GM12873 (cell line): ENCODE measurements at regions not wholly inside any gene's neighbourhood (a gene's known extent, or its start where the extent isn't known, plus 50 kb on each side); places are given as distances from the start of the nearest gene placed in this dataset.

Experiments used
- TF ChIP-seq, protein P1 (sequence below): IDR thresholded peaks from 2 replicates; pipeline ENCODE4 v1.5.1; 2012; ENCODE audit warnings: low read depth, mild to moderate bottlenecking, moderate library complexity, low read length, control low read depth; ENCODE audit not compliant: insufficient read depth; ENCODE audit errors: missing control alignments

DNA sequence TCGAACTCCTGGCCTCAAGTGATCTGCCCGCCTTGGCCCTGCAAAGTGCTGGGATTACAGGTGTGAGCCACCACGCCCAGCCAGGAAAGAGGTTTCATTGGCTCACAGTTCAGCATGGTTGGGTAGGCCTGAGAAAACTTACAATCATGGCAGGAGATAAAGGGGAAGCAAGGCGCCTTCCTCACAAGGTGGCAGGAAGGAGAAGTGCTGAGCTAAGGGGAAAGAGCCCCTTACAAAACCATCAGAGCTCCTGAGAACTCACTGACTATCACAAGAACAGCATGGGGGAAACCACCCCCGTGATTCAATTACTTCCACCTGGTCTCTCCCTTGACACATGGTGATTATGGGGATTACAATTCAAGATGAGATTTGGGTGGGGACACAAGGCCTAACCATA is 411.7 kb upstream of the ZFHX3 start:
- TF ChIP-seq, protein P1, sequence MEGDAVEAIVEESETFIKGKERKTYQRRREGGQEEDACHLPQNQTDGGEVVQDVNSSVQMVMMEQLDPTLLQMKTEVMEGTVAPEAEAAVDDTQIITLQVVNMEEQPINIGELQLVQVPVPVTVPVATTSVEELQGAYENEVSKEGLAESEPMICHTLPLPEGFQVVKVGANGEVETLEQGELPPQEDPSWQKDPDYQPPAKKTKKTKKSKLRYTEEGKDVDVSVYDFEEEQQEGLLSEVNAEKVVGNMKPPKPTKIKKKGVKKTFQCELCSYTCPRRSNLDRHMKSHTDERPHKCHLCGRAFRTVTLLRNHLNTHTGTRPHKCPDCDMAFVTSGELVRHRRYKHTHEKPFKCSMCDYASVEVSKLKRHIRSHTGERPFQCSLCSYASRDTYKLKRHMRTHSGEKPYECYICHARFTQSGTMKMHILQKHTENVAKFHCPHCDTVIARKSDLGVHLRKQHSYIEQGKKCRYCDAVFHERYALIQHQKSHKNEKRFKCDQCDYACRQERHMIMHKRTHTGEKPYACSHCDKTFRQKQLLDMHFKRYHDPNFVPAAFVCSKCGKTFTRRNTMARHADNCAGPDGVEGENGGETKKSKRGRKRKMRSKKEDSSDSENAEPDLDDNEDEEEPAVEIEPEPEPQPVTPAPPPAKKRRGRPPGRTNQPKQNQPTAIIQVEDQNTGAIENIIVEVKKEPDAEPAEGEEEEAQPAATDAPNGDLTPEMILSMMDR, result no peak

DNA sequence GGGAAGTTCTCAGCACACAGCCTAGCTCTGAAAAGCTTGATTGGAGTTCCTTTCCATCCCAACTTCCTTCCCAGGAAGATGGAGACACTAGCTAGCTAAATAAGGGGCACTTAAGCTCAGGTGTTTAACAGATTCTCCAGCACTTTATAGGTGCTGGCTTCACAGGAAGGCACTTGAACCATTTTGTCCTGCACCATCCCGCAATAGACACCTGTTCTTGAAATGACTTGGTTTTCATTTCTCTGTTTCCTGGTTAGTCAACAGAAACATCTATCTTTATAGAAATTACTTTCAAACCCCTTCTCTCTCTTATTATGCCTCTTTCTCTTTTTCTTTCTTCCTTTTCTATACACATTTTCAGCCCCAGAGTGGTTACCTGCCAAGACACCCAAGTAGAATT is 409.9 kb upstream of the ZFHX3 start:
- TF ChIP-seq, protein P1, result no peak

- TF ChIP-seq, protein P1, result no peak
Observed at GRCh38 chr16:73448970-73449369, 401.0 kb upstream of the ZFHX3 start.

GRCh38 chr16:73447846-73448245 is 399.9 kb upstream of the ZFHX3 start:
- TF ChIP-seq, protein P1, result no peak

GRCh38 chr16:73434621-73435020 is 386.7 kb upstream of the ZFHX3 start:
- TF ChIP-seq, protein P1, result no peak

DNA sequence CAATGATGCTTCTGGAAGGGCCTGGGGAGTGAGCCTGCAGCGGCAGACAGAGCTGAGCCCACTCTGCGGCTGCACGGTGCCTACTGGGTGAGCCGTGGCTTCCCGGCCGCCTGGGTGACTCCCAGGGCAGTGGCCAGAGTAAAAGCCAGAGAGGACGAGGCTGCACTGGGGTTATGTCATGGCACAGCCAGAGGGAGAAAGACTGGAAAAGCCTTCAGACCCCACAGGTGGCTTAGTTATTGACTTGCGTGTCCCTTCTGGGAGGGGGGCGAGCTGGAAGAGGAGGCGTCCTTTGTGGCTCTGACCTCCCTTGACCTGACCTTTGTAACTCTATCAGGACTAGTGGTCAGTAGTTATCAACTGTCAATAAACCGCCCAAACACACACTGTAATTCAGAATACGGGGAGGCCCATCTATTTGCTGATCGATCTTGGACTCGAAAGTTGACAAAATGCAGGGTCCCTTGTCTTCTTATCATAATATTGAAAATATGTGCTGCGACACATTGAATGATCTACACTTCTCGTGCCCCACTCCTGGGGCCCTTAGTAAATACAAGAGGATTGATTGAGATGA is 385.9 kb upstream of the ZFHX3 start:
- TF ChIP-seq, protein P1, result no peak

- TF ChIP-seq, protein P1, result no peak
Observed at GRCh38 chr16:73432850-73433730, 385.2 kb upstream of the ZFHX3 start.
